Panc1 (cell line): ENCODE measurements at regions not wholly inside any gene's neighbourhood (a gene's known extent, or its start where the extent isn't known, plus 50 kb on each side); places are given as distances from the start of the nearest gene placed in this dataset.

Experiments used
- ATAC-seq: fragments of 200-7000 bp; cut with Tn5 transposase; 2 replicates; pipeline ENCODE4 v1.9.1; 2020; ENCODE audit warnings: mild to moderate bottlenecking, moderate library complexity
- BruUV-seq: library from RNA; stranded (reverse); fragments of 400-500 nt; replicated peaks from 2 replicates; lab custom pipeline; 2021; lab: Mats Ljungman, UMichigan
- CTCF ChIA-PET: fragments of 300-600 bp; sonication (Branson Sonifier 250); formaldehyde crosslinking; loops from one replicate; lab custom pipeline; 2022; ENCODE audit warnings: antibody characterized with exemption; lab: Charles Lee
- POLR2A ChIA-PET: fragments of 300-600 bp; sonication (Branson Sonifier 250); formaldehyde crosslinking; loops from one replicate; lab custom pipeline; 2022; ENCODE audit warnings: antibody characterized with exemption; lab: Charles Lee
- DNase-seq: peaks from one replicate; pipeline ENCODE4 v3.0.0-alpha.2; 2010; ENCODE audit warnings: low read depth, low spot score
- H3K27ac ChIP-seq: 2 replicates; pipeline ENCODE4 v1.5.1; 2011; ENCODE audit warnings: mild to moderate bottlenecking, low read length, inconsistent platforms
- H3K27me3 ChIP-seq: fragments of 200-500 bp; sonication (Bioruptor generic); 2 replicates; pipeline ENCODE4 v1.6.0; 2014; ENCODE audit warnings: low read length, inconsistent platforms; ENCODE audit not compliant: control insufficient read depth, insufficient read depth
- H3K36me3 ChIP-seq: fragments of 200-500 bp; sonication (Bioruptor generic); 2 replicates; pipeline ENCODE4 v1.5.1; 2014; ENCODE audit warnings: inconsistent platforms, mild to moderate bottlenecking, low read length, moderate library complexity; ENCODE audit not compliant: control insufficient read depth, insufficient read depth
- H3K4me1 ChIP-seq: 2 replicates; pipeline ENCODE4 v1.5.1; 2011; ENCODE audit warnings: inconsistent platforms, mild to moderate bottlenecking, low read length, moderate library complexity; ENCODE audit not compliant: control insufficient read depth, insufficient read depth
- H3K4me3 ChIP-seq, 2 experiments: 2 replicates each; pipeline ENCODE4 v1.5.1; 2011 to 2012; ENCODE audit warnings: low read depth in 2 of 2, low read length in 2 of 2, mild to moderate bottlenecking in 2 of 2, inconsistent platforms in 1 of 2, moderate library complexity in 1 of 2
- H3K9me3 ChIP-seq: fragments of 200-500 bp; sonication (Bioruptor generic); 2 replicates; pipeline ENCODE4 v1.5.1; 2014; ENCODE audit warnings: low read depth, mild to moderate bottlenecking, inconsistent platforms, low read length, moderate library complexity; ENCODE audit not compliant: control insufficient read depth, insufficient read depth
- CTCF ChIP-seq: fragments of 450-650 bp; IDR thresholded peaks from 2 replicates; pipeline ENCODE4 v1.5.1; 2017; ENCODE audit warnings: mild to moderate bottlenecking
- POLR2AphosphoS5 ChIP-seq: IDR thresholded peaks from 2 replicates; pipeline ENCODE4 v1.6.1; 2012; ENCODE audit warnings: mild to moderate bottlenecking, low read depth, low read length, moderate library complexity
- REST ChIP-seq, 2 experiments: IDR thresholded peaks; 2 replicates each; pipeline ENCODE4 v1.6.1; 2011 to 2012; ENCODE audit warnings: low read depth in 2 of 2, control low read depth in 1 of 2, low read length in 1 of 2, mild to moderate bottlenecking in 1 of 2, moderate library complexity in 1 of 2; ENCODE audit not compliant: insufficient read depth in 1 of 2
- SIN3A ChIP-seq: IDR thresholded peaks from 2 replicates; pipeline ENCODE4 v1.6.1; 2012; ENCODE audit warnings: low read depth, mild to moderate bottlenecking, low read length, moderate library complexity, borderline replicate concordance; ENCODE audit not compliant: insufficient read depth
- TCF7L2 ChIP-seq: IDR thresholded peaks from 2 replicates; pipeline ENCODE4 v1.6.1; 2011; ENCODE audit warnings: mild to moderate bottlenecking, low read depth, low read length, inconsistent platforms
- in situ Hi-C: cut with HindIII; loops from 2 replicates; pipeline ENCODE4 v1.10.0; 2016; ENCODE audit warnings: low sequenced_read_pairs, low pct_unique_long_range_greater_than_20kb
- intact Hi-C: fragments of 100-400 bp; cut with micrococcal nuclease; formaldehyde crosslinking; loops from one replicate; pipeline ENCODE4 v1.10.0; 2022; ENCODE audit not compliant: unreplicated experiment

GRCh38 chr6:147759093-147759492, 250.6 kb downstream of the SAMD5 start:
- DNase-seq (no peak), ATAC-seq (no peak)
- CTCF ChIA-PET = no interaction called here

GRCh38 chr6:147759536-147759935, 251.0 kb downstream of the SAMD5 start:
- no peak overlapping the region for H3K4me3 ChIP-seq
- no peak overlapping the region for H3K27ac ChIP-seq
- TF ChIP-seq REST (IDR thresholded peaks at IDR 0.05; ENCODE audit: insufficient read depth in 1 of 2, low read depth in 2 of 2, low read length in 1 of 2) (no peak), SIN3A (no peak), POLR2AphosphoS5 (no peak)
- intact Hi-C loops = no loop called here
- no peaks in the 10 kb centered on the region for H3K27me3 ChIP-seq
- H3K4me1 ChIP-seq = no peaks in the 10 kb centered on the region
- DNase-seq (no peak), ATAC-seq (no peak)
- H3K36me3 ChIP-seq = no peaks in the 10 kb centered on the region
- in situ Hi-C loops = no loop called here
- BruUV-seq = no TSS peak
- POLR2A ChIA-PET = no interaction called here
- CTCF ChIA-PET = no interaction called here
- no peaks in the 10 kb centered on the region for H3K9me3 ChIP-seq

More at GRCh38 chr6:147759093-147759492, 250.6 kb downstream of the SAMD5 start:
- no peaks in the 10 kb centered on the region for H3K27me3 ChIP-seq
- H3K4me3 ChIP-seq = no peak overlapping the region
- intact Hi-C loops (no loop called here), in situ Hi-C loops (no loop called here)
- POLR2A ChIA-PET = no interaction called here
- no peaks in the 10 kb centered on the region for H3K9me3 ChIP-seq
- no peaks in the 10 kb centered on the region for H3K36me3 ChIP-seq
- no peak for TF ChIP-seq SIN3A
- TF ChIP-seq POLR2AphosphoS5 = no peak
- TF ChIP-seq REST (IDR thresholded peaks at IDR 0.05; ENCODE audit: insufficient read depth in 1 of 2, low read depth in 2 of 2, low read length in 1 of 2) = no peak
- TF ChIP-seq TCF7L2 = no peak
- no peak for TF ChIP-seq CTCF
- no peaks in the 10 kb centered on the region for H3K4me1 ChIP-seq
- H3K27ac ChIP-seq = no peak overlapping the region
- no TSS peak for BruUV-seq
